ENCODE measurements at regions not wholly inside any gene's neighbourhood (a gene's known extent, or its start where the extent isn't known, plus 50 kb on each side); places are given as distances from the start of the nearest gene placed in this dataset.

DNA sequence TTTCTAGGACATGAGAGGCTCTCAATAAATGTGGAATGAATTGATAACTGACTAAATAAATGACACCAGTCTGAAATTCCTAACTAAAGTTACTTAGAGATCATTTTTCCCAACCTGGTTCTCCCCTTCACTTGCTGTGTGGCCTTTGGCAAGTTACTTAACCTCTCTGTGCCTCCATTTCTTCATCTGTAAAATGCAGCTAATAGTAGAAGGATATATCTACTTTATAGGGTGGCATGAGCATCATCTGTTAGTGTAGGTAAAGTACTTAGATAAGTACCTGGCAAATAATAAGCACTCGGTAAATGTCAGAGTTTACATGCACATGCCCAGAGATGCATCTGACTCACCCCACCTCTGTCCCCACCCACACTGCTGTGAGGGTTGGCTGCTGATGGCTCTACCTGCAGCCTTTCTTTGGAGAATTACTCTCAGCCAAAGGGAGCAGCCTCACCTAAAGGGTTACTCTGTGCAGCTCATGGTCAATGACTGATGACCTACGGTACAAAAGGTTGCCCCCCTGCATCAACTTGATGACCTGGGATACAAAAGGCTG lies 139.3 kb downstream of the CHIC2 start:
- DNase-seq, result no peak
- intact Hi-C loops (cut with DNase I; ENCODE audit: low total_unique reads), result loop anchor here (5.0 kb wide), 1 partner anchor 302 kb away; the partner anchor contains the start of gene PDGFRA
- Histone ChIP-seq H3K27me3 (no peaks in the 10 kb centered on the region), H3K4me3 (no peak overlapping the region), H3K27ac (no peak overlapping the region), H3K9me3 (no peaks in the 10 kb centered on the region), H3K4me1 (peaks cover 0 to 4% (median 0%) of the 10 kb centered on the region in 4 donors), H3K36me3 (no peaks in the 10 kb centered on the region)
- TF ChIP-seq, protein P1, sequence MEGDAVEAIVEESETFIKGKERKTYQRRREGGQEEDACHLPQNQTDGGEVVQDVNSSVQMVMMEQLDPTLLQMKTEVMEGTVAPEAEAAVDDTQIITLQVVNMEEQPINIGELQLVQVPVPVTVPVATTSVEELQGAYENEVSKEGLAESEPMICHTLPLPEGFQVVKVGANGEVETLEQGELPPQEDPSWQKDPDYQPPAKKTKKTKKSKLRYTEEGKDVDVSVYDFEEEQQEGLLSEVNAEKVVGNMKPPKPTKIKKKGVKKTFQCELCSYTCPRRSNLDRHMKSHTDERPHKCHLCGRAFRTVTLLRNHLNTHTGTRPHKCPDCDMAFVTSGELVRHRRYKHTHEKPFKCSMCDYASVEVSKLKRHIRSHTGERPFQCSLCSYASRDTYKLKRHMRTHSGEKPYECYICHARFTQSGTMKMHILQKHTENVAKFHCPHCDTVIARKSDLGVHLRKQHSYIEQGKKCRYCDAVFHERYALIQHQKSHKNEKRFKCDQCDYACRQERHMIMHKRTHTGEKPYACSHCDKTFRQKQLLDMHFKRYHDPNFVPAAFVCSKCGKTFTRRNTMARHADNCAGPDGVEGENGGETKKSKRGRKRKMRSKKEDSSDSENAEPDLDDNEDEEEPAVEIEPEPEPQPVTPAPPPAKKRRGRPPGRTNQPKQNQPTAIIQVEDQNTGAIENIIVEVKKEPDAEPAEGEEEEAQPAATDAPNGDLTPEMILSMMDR (IDR thresholded peaks at IDR 0.05), result no peak

DNA sequence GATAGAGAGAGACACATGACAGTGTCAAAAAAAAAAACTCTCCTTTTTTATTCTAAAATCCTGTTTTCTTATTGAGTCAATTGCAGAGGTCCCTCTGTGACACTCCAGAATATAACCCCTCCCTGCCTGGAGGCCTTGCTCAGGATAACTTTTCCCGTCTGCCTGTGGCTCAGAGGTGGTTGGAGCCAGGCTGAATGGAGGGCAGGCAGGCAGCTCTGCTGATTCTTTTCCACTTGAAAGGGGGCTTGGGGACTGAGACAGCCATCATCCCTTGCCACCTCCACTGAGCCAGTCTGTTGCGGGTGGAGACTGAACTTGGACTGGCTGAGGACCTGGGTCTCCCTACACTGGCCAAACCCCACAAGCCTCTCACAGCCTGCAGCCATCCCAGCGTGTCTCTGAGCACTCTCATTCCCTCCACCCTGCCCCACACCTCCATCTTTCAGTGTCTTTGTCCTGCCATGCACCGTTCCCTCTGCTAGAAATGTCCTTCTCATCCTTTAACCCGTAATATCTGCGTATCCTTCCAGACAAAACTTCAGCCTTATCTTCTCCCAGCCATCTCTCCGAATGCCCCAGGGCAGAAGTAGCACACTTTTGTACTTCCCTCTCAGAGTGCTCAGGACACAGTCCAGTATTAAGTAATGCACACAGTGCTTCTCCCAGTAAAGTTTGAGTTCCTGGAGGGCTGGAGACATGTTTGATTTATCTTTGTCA lies 139.9 kb downstream of the CHIC2 start:
- TF ChIP-seq, protein P1 (IDR thresholded peaks at IDR 0.05), result no peak
- no peaks in the 10 kb centered on the region for H3K27me3 ChIP-seq
- intact Hi-C loops (cut with DNase I; ENCODE audit: low total_unique reads), result loop anchor here (5.0 kb wide), 1 partner anchor 303 kb away; the partner anchor contains the start of gene PDGFRA
- no peak for DNase-seq
- H3K4me3 ChIP-seq, result no peak overlapping the region
- no peak overlapping the region for H3K27ac ChIP-seq
- no peaks in the 10 kb centered on the region for H3K9me3 ChIP-seq
- H3K36me3 ChIP-seq, result no peaks in the 10 kb centered on the region
- no peaks in the 10 kb centered on the region for H3K4me1 ChIP-seq

DNA sequence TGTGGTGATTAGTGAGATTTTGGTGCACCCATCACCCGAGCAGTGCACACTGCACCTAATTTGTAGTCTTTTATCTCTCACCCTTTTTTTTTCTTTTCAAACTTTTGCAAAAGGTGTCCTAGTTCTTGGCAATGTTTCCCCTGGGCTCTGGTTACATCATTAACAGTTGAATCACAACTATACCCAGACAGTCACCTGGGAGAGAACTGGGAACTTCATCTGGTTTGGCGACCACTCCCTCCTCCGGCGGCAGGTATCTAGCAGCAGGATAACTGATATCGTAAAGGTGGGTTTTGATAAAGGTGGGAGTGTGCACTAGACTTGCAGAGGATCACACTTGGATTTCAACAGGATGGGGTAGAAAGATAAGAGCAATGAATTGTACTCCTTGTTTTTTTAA lies 140.5 kb downstream of the CHIC2 start:
- H3K4me3 ChIP-seq, result no peak overlapping the region
- no peak overlapping the region for H3K27ac ChIP-seq
- TF ChIP-seq, protein P1 (IDR thresholded peaks at IDR 0.05), result no peak
- no peak for DNase-seq
- H3K27me3 ChIP-seq, result no peaks in the 10 kb centered on the region
- no peaks in the 10 kb centered on the region for H3K36me3 ChIP-seq
- no peaks in the 10 kb centered on the region for H3K9me3 ChIP-seq
- intact Hi-C loops (cut with DNase I; ENCODE audit: low total_unique reads), result no loop called here
- no peaks in the 10 kb centered on the region for H3K4me1 ChIP-seq

DNA sequence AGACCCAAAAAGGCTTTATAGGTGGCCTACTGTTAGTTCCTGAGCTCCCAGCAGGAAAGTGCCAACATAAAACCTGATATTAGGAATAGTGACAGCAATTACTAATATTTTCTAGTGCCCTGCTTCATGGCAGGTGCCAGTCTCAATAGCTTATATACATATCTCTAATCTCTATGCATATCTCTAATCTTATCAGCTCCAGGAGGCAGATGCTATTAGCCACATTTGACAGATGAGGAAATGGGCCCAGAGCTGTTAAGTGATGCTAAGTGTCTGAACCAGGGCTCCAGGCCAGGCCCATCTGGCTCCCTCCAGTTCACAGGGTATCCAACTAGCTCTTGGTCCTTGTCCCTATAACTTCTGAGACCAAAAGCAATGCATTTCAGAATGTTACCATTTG lies 142.5 kb downstream of the CHIC2 start:
- no peak for DNase-seq
- no peaks in the 10 kb centered on the region for H3K4me1 ChIP-seq
- no peak overlapping the region for H3K27ac ChIP-seq
- H3K9me3 ChIP-seq, result no peaks in the 10 kb centered on the region
- no peaks in the 10 kb centered on the region for H3K36me3 ChIP-seq
- H3K4me3 ChIP-seq, result no peak overlapping the region
- TF ChIP-seq, protein P1 (IDR thresholded peaks at IDR 0.05), result no peak
- H3K27me3 ChIP-seq, result no peaks in the 10 kb centered on the region
- intact Hi-C loops (cut with DNase I; ENCODE audit: low total_unique reads), result no loop called here

DNA sequence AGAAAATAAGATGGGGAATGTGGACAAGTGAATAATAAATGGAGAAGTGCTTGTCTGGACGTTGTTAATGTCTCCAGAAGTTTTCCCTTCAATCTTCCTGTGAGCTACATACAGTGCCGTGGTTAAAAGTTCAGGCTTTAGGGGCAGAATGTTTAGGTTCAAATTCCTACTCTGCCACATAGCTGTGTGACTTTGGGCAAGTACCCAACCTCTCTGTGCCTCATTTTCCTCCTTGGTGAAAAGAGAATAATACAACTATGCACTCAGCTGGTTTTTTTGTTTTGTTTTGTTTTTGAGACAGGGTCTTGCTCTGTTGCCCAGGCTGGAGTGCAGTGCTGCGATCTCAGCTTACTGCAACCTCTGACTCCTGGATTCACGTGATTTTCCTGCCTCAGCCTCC lies 143.5 kb downstream of the CHIC2 start:
- Histone ChIP-seq H3K9me3 (no peaks in the 10 kb centered on the region), H3K4me3 (no peak overlapping the region), H3K36me3 (no peaks in the 10 kb centered on the region), H3K27ac (no peak overlapping the region), H3K4me1 (no peaks in the 10 kb centered on the region), H3K27me3 (no peaks in the 10 kb centered on the region)
- DNase-seq, result no peak
- intact Hi-C loops (cut with DNase I; ENCODE audit: low total_unique reads), result no loop called here
- TF ChIP-seq, protein P1 (IDR thresholded peaks at IDR 0.05), result no peak
